ENCODE measurements at regions not wholly inside any gene's neighbourhood (a gene's known extent, or its start where the extent isn't known, plus 50 kb on each side); places are given as distances from the start of the nearest gene placed in this dataset.

DNA sequence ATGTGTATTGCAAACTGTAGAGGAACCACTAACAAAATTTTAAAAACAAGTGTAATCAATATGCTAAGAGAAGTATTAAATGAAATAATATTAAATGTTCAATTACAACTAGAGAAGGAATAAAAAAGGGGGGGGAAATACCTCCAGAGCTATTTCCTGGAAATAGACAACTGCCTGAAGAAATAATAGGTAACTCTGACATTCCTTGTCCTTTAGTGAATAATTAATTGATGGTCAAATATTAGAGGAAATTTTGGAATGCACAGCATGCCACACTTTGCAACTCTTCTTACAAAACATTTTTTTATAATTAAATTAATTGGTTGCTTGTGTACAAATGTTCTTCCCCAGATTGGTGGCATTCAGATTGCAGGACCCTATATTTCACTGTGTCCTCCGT is 342.6 kb upstream of the COL8A1 start:
- TF ChIP-seq, protein P1, sequence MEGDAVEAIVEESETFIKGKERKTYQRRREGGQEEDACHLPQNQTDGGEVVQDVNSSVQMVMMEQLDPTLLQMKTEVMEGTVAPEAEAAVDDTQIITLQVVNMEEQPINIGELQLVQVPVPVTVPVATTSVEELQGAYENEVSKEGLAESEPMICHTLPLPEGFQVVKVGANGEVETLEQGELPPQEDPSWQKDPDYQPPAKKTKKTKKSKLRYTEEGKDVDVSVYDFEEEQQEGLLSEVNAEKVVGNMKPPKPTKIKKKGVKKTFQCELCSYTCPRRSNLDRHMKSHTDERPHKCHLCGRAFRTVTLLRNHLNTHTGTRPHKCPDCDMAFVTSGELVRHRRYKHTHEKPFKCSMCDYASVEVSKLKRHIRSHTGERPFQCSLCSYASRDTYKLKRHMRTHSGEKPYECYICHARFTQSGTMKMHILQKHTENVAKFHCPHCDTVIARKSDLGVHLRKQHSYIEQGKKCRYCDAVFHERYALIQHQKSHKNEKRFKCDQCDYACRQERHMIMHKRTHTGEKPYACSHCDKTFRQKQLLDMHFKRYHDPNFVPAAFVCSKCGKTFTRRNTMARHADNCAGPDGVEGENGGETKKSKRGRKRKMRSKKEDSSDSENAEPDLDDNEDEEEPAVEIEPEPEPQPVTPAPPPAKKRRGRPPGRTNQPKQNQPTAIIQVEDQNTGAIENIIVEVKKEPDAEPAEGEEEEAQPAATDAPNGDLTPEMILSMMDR (IDR thresholded peaks at IDR 0.05) = no peak
- TF ChIP-seq POLR2AphosphoS5 (IDR thresholded peaks at IDR 0.05) (no peak), POLR2A (IDR thresholded peaks at IDR 0.05) (no peak), EP300 (IDR thresholded peaks at IDR 0.05) (no peak)

Data from sigmoid colon (tissue), 4 donors.